ENCODE measurements at regions not wholly inside any gene's neighbourhood (a gene's known extent, or its start where the extent isn't known, plus 50 kb on each side); places are given as distances from the start of the nearest gene placed in this dataset.

GRCh38 chr1:115453666-115454065, 115.6 kb upstream of the NGF start:
- Mint-ChIP-seq H3K4me3 (ENCODE audit: unreplicated experiment) (no peak overlapping the region), H3K9me3 (ENCODE audit: low read depth) (peaks cover 6% of the 10 kb centered on the region), H3K27ac (ENCODE audit: unreplicated experiment) (no peak overlapping the region), H3K4me1 (ENCODE audit: low read depth) (peaks cover 13% of the 10 kb centered on the region), H3K27me3 (ENCODE audit: low read depth) (no peaks in the 10 kb centered on the region), H3K36me3 (ENCODE audit: low read depth) (no peaks in the 10 kb centered on the region)
- no peak for TF ChIP-seq CTCF (IDR thresholded peaks at IDR 0.05)
- no peak for DNase-seq (ENCODE audit: low spot score)

- Mint-ChIP-seq H3K9me3 (ENCODE audit: low read depth) (peaks cover 6% of the 10 kb centered on the region), H3K4me1 (ENCODE audit: low read depth) (peaks cover 13% of the 10 kb centered on the region), H3K4me3 (ENCODE audit: unreplicated experiment) (no peak overlapping the region), H3K36me3 (ENCODE audit: low read depth) (no peaks in the 10 kb centered on the region), H3K27me3 (ENCODE audit: low read depth) (no peaks in the 10 kb centered on the region), H3K27ac (ENCODE audit: unreplicated experiment) (no peak overlapping the region)
- TF ChIP-seq CTCF (IDR thresholded peaks at IDR 0.05) = peak; percentile 20
- no peak for DNase-seq (ENCODE audit: low spot score)
These were observed 114.7 kb upstream of the NGF start for GRCh38 chr1:115452600-115453329.

GRCh38 chr1:115450501-115451040, 112.5 kb upstream of the NGF start:
- H3K36me3 Mint-ChIP-seq (ENCODE audit: low read depth) = no peaks in the 10 kb centered on the region
- no peak overlapping the region for H3K27ac Mint-ChIP-seq (ENCODE audit: unreplicated experiment)
- no peaks in the 10 kb centered on the region for H3K27me3 Mint-ChIP-seq (ENCODE audit: low read depth)
- H3K4me1 Mint-ChIP-seq (ENCODE audit: low read depth) = no peaks in the 10 kb centered on the region
- peaks cover 6% of the 10 kb centered on the region for H3K9me3 Mint-ChIP-seq (ENCODE audit: low read depth)
- no peak overlapping the region for H3K4me3 Mint-ChIP-seq (ENCODE audit: unreplicated experiment)
- DNase-seq (ENCODE audit: low spot score) = no peak
- TF ChIP-seq CTCF (IDR thresholded peaks at IDR 0.05) = no peak

GRCh38 chr1:115448282-115449044, 110.4 kb upstream of the NGF start:
- no peaks in the 10 kb centered on the region for H3K27me3 Mint-ChIP-seq (ENCODE audit: low read depth)
- no peaks in the 10 kb centered on the region for H3K4me1 Mint-ChIP-seq (ENCODE audit: low read depth)
- no peaks in the 10 kb centered on the region for H3K36me3 Mint-ChIP-seq (ENCODE audit: low read depth)
- TF ChIP-seq CTCF (IDR thresholded peaks at IDR 0.05) = no peak
- DNase-seq (ENCODE audit: low spot score) = no peak
- H3K27ac Mint-ChIP-seq (ENCODE audit: unreplicated experiment) = no peak overlapping the region
- no peak overlapping the region for H3K4me3 Mint-ChIP-seq (ENCODE audit: unreplicated experiment)
- H3K9me3 Mint-ChIP-seq (ENCODE audit: low read depth) = peaks cover 10% of the 10 kb centered on the region

- TF ChIP-seq CTCF (IDR thresholded peaks at IDR 0.05) = no peak
- H3K36me3 Mint-ChIP-seq (ENCODE audit: low read depth) = no peaks in the 10 kb centered on the region
These were observed 109.6 kb upstream of the NGF start for GRCh38 chr1:115447672-115448071.

More at GRCh38 chr1:115447672-115448071, 109.6 kb upstream of the NGF start:
- Mint-ChIP-seq H3K27ac (ENCODE audit: unreplicated experiment) (no peak overlapping the region), H3K4me1 (ENCODE audit: low read depth) (no peaks in the 10 kb centered on the region), H3K27me3 (ENCODE audit: low read depth) (no peaks in the 10 kb centered on the region), H3K9me3 (ENCODE audit: low read depth) (peaks cover 10% of the 10 kb centered on the region), H3K4me3 (ENCODE audit: unreplicated experiment) (no peak overlapping the region)
- no peak for DNase-seq (ENCODE audit: low spot score)
